SU-DHL-6 (cell line): ENCODE measurements at regions not wholly inside any gene's neighbourhood (a gene's known extent, or its start where the extent isn't known, plus 50 kb on each side); places are given as distances from the start of the nearest gene placed in this dataset.

Experiments
- CTCF ChIP-seq: fragments of 200-600 bp; sonication (generic); IDR thresholded peaks from one replicate; pipeline ENCODE4 v1.5.1; 2017; ENCODE audit warnings: antibody characterized with exemption, mild to moderate bottlenecking, low read length, moderate library complexity; ENCODE audit not compliant: insufficient read depth, poor library complexity, severe bottlenecking
- EZH2phosphoT487 ChIP-seq: fragments of 200-600 bp; sonication (generic), shearing (Covaris generic); conservative IDR thresholded peaks from 2 replicates; pipeline ENCODE4 v1.6.1; 2018; ENCODE audit warnings: mild to moderate bottlenecking, antibody characterized with exemption, low read length, moderate library complexity, mixed read lengths

GRCh38 chr5:99037668-99038067, 108.9 kb upstream of the CHD1 start:
- no peak for TF ChIP-seq EZH2phosphoT487
- TF ChIP-seq CTCF: no peak
